ENCODE measurements at regions not wholly inside any gene's neighbourhood (a gene's known extent, or its start where the extent isn't known, plus 50 kb on each side); places are given as distances from the start of the nearest gene placed in this dataset.

- TF ChIP-seq NR3C1 (IDR thresholded peaks at IDR 0.05) (no peak), SMC3 (IDR thresholded peaks at IDR 0.05) (no peak), CBX8 (IDR thresholded peaks at IDR 0.05) (no peak), ZSCAN20 (CRISPR knock-in tag; IDR thresholded peaks at IDR 0.05) (no peak), ESRRA (IDR thresholded peaks at IDR 0.05; ENCODE audit: borderline replicate concordance, low read length) (no peak), NPAS2 (CRISPR knock-in tag; IDR thresholded peaks at IDR 0.05; ENCODE audit: borderline replicate concordance) (no peak)
- FAIRE-seq (no peak), ATAC-seq (no peak), DNase-seq (ENCODE audit: low read depth in 1 of 2, low spot score in 1 of 2) (no peak)
- CTCF ChIA-PET = interaction anchor here (1.2 kb wide), 1 partner anchor 126 kb away, joined by 6 read pairs; no protein-coding TSS in a partner anchor
- Histone ChIP-seq H3K4me2 (no peak overlapping the region), H3K9me3 (peaks cover 6% of the 10 kb centered on the region; the same call in 2 of the 3 replicates), H3K4me3 (no peak overlapping the region), H3K27ac (no peak overlapping the region; a peak in 1 of 6 replicates), H3K4me1 (peaks cover 22% of the 10 kb centered on the region)
- 100% methylated on average over 4 of the region's 4 CpGs for WGBS (ENCODE audit: missing lambda C conversion rate)
- POLR2A ChIA-PET = no interaction called here
Measured at GRCh38 chr6:3607171-3607570, 144.3 kb downstream of the PXDC1 start.

- Histone ChIP-seq H3K9me3 (peaks cover 16% of the 10 kb centered on the region; the same call in 2 of the 3 replicates), H3K4me3 (no peak overlapping the region), H3K27ac (no peak overlapping the region; a peak in 1 of 6 replicates), H3K4me1 (no peaks in the 10 kb centered on the region), H3K4me2 (no peak overlapping the region)
- TF ChIP-seq MAZ (IDR thresholded peaks at IDR 0.05; ENCODE audit: borderline replicate concordance, low read depth, low read length) (no peak), CHD4 (IDR thresholded peaks at IDR 0.05; ENCODE audit: borderline replicate concordance) (no peak), HMGXB4 (CRISPR knock-in tag; IDR thresholded peaks at IDR 0.05; ENCODE audit: borderline replicate concordance) (no peak), KDM5A (IDR thresholded peaks at IDR 0.05) (no peak), HDAC2 (IDR thresholded peaks at IDR 0.05) (no peak), RARB (CRISPR knock-in tag; IDR thresholded peaks at IDR 0.05) (no peak), EHMT2 (IDR thresholded peaks at IDR 0.05; ENCODE audit: low read depth) (no peak), E2F6 (IDR thresholded peaks at IDR 0.05; ENCODE audit: borderline replicate concordance, low read depth) (no peak), BHLHE40 (IDR thresholded peaks at IDR 0.05; ENCODE audit: low read depth, low read length) (no peak), BCL3 (IDR thresholded peaks at IDR 0.05) (no peak), ESRRA (IDR thresholded peaks at IDR 0.05; ENCODE audit: borderline replicate concordance, low read length) (no peak), HOXB5 (CRISPR knock-in tag; IDR thresholded peaks at IDR 0.05) (no peak), SMC3 (IDR thresholded peaks at IDR 0.05) (no peak), ZNF302 (CRISPR knock-in tag; IDR thresholded peaks at IDR 0.05) (no peak), RNF2 (IDR thresholded peaks at IDR 0.05; ENCODE audit: borderline replicate concordance, low read depth) (no peak)
- POLR2A ChIA-PET = no interaction called here
- CTCF ChIA-PET = interaction anchor here (0.5 kb wide), 1 partner anchor 118 kb away, joined by 5 read pairs; no protein-coding TSS in a partner anchor
- 90% methylated on average over 2 of the region's 5 CpGs for WGBS (ENCODE audit: missing lambda C conversion rate)
- DNase-seq (ENCODE audit: low read depth in 1 of 2, low spot score in 1 of 2) = no peak
- no peak for ATAC-seq
- FAIRE-seq = no peak
Measured at GRCh38 chr6:3603340-3604130, 146.7 kb upstream of the SLC22A23 start.

- ChIA-PET POLR2A (no interaction called here), CTCF (no interaction called here)
- WGBS (ENCODE audit: missing lambda C conversion rate) = 86% methylated on average over 3 of the region's 3 CpGs
- Histone ChIP-seq H3K27ac (no peak overlapping the region), H3K4me2 (no peak overlapping the region), H3K4me3 (no peak overlapping the region), H3K4me1 (no peaks in the 10 kb centered on the region), H3K9me3 (peaks cover 16% of the 10 kb centered on the region; the same call in 2 of the 3 replicates)
- FAIRE-seq (no peak), DNase-seq (ENCODE audit: low read depth in 1 of 2, low spot score in 1 of 2) (no peak), ATAC-seq (no peak)
- TF ChIP-seq KDM1A (IDR thresholded peaks at IDR 0.05; ENCODE audit: low read depth) = no peak
- no peak for TF ChIP-seq POLR2A (IDR thresholded peaks at IDR 0.05; ENCODE audit: low read length)
- no peak for TF ChIP-seq NFE2L2 (conservative IDR thresholded peaks at IDR 0.05; ENCODE audit: low read length)
- no peak for TF ChIP-seq HEYL (CRISPR knock-in tag; IDR thresholded peaks at IDR 0.05)
- TF ChIP-seq JUNB (IDR thresholded peaks at IDR 0.05) = no peak
- no peak for TF ChIP-seq ELK1 (IDR thresholded peaks at IDR 0.05; ENCODE audit: low read depth, low read length)
- TF ChIP-seq REST (IDR thresholded peaks at IDR 0.05) = no peak
Measured at GRCh38 chr6:3601570-3601969, 144.7 kb upstream of the SLC22A23 start.
